ENCODE measurements at regions not wholly inside any gene's neighbourhood (a gene's known extent, or its start where the extent isn't known, plus 50 kb on each side); places are given as distances from the start of the nearest gene placed in this dataset.

GRCh38 chr13:66021846-66022245 is 1208.3 kb downstream of the PCDH9 start:
- Histone ChIP-seq H3K36me3 (ENCODE audit: control insufficient read depth in 2 of 2, insufficient read depth in 2 of 2, low read length in 1 of 2) (no peaks in the 10 kb centered on the region), H3K4me1 (ENCODE audit: control insufficient read depth, insufficient read depth, low read length) (no peaks in the 10 kb centered on the region), H3K27ac (ENCODE audit: control insufficient read depth, insufficient read depth) (no peak overlapping the region), H4K20me1 (ENCODE audit: control insufficient read depth, insufficient read depth) (no peaks in the 10 kb centered on the region), H3K9me3 (replicated peaks; ENCODE audit: control insufficient read depth, insufficient read depth, low read length) (no peaks in the 10 kb centered on the region), H3K4me3 (no peak overlapping the region), H3K9ac (ENCODE audit: control insufficient read depth, insufficient read depth, low read length) (no peak overlapping the region), H3K79me2 (ENCODE audit: control insufficient read depth, insufficient read depth, low read length) (no peaks in the 10 kb centered on the region), H2AFZ (ENCODE audit: control insufficient read depth, low read depth, low read length) (no peak overlapping the region), H3K4me2 (ENCODE audit: control insufficient read depth, insufficient read depth) (no peak overlapping the region), H3K27me3 (replicated peaks in 1 of 2; ENCODE audit: control insufficient read depth in 2 of 2, insufficient read depth in 2 of 2, low read length in 1 of 2) (no peaks in the 10 kb centered on the region)
- CTCF ChIA-PET = no interaction called here
- no peak for TF ChIP-seq CBX5 (IDR thresholded peaks at IDR 0.05; ENCODE audit: low read depth)
- RAD21 ChIA-PET (ENCODE audit: unreplicated experiment) = no interaction called here
- WGBS (ENCODE audit: insufficient coverage, insufficient replicate concordance, low lambda C conversion rate, missing lambda C conversion rate) = 7% methylated on average over 1 of the region's 1 CpG
- BruUV-seq (replicated peaks) = no TSS peak
- DNase-seq (ENCODE audit: low read depth, low spot score) (no peak), ATAC-seq (no peak), FAIRE-seq (no peak)
- intact Hi-C loops (cut with micrococcal nuclease; ENCODE audit: unreplicated experiment) = no loop called here
- SMC1A ChIA-PET (ENCODE audit: uncharacterized antibody, unreplicated experiment) = no interaction called here
- in situ Hi-C loops (cut with MboI) = no loop called here
- POLR2A ChIA-PET = no interaction called here

GRCh38 chr13:66014771-66015170 is 1215.4 kb downstream of the PCDH9 start:
- Histone ChIP-seq H3K27me3 (replicated peaks in 1 of 2; ENCODE audit: control insufficient read depth in 2 of 2, insufficient read depth in 2 of 2, low read length in 1 of 2) (no peaks in the 10 kb centered on the region), H3K27ac (ENCODE audit: control insufficient read depth, insufficient read depth) (no peak overlapping the region), H3K4me3 (no peak overlapping the region), H3K79me2 (ENCODE audit: control insufficient read depth, insufficient read depth, low read length) (no peaks in the 10 kb centered on the region), H4K20me1 (ENCODE audit: control insufficient read depth, insufficient read depth) (no peaks in the 10 kb centered on the region), H3K9ac (ENCODE audit: control insufficient read depth, insufficient read depth, low read length) (no peak overlapping the region), H2AFZ (ENCODE audit: control insufficient read depth, low read depth, low read length) (no peak overlapping the region), H3K36me3 (ENCODE audit: control insufficient read depth in 2 of 2, insufficient read depth in 2 of 2, low read length in 1 of 2) (no peaks in the 10 kb centered on the region), H3K4me2 (ENCODE audit: control insufficient read depth, insufficient read depth) (no peak overlapping the region), H3K9me3 (replicated peaks; ENCODE audit: control insufficient read depth, insufficient read depth, low read length) (no peaks in the 10 kb centered on the region; the same call in 2 of the 3 replicates), H3K4me1 (ENCODE audit: control insufficient read depth, insufficient read depth, low read length) (no peaks in the 10 kb centered on the region)
- FAIRE-seq = no peak
- intact Hi-C loops (cut with micrococcal nuclease; ENCODE audit: unreplicated experiment) (no loop called here), in situ Hi-C loops (cut with MboI) (no loop called here)
- ChIA-PET RAD21 (ENCODE audit: unreplicated experiment) (no interaction called here), CTCF (no interaction called here), SMC1A (ENCODE audit: uncharacterized antibody, unreplicated experiment) (no interaction called here), POLR2A (no interaction called here)
- no peak for ATAC-seq
- DNase-seq (ENCODE audit: low read depth, low spot score) = no peak
- WGBS (ENCODE audit: insufficient coverage, insufficient replicate concordance, low lambda C conversion rate, missing lambda C conversion rate) = 0% methylated on average over 1 of the region's 1 CpG
- BruUV-seq (replicated peaks) = no TSS peak
- no peak for TF ChIP-seq YBX1 (IDR thresholded peaks at IDR 0.05)
- TF ChIP-seq EED (IDR thresholded peaks at IDR 0.05; ENCODE audit: low read depth) = no peak
- no peak for TF ChIP-seq ZZZ3 (IDR thresholded peaks at IDR 0.05; ENCODE audit: control insufficient read depth, insufficient read length, low read depth)
- TF ChIP-seq TAF1 (IDR thresholded peaks at IDR 0.05; ENCODE audit: borderline replicate concordance, low read depth, low read length) = no peak
- TF ChIP-seq JUND (IDR thresholded peaks at IDR 0.05; ENCODE audit: low read depth, low read length) = no peak
- no peak for TF ChIP-seq NFIC (IDR thresholded peaks at IDR 0.05; ENCODE audit: low read depth, low read length)
- no peak for TF ChIP-seq ZNF592 (IDR thresholded peaks at IDR 0.05)
- TF ChIP-seq MYB (IDR thresholded peaks at IDR 0.05; ENCODE audit: borderline replicate concordance, low read depth, low read length) = no peak
- no peak for TF ChIP-seq E2F4 (IDR thresholded peaks at IDR 0.05; ENCODE audit: low read depth, low read length)
- no peak for TF ChIP-seq ATF3 (IDR thresholded peaks at IDR 0.05; ENCODE audit: borderline replicate concordance, extremely low read depth, low read depth, low read length)
- no peak for TF ChIP-seq SIX5 (IDR thresholded peaks at IDR 0.05; ENCODE audit: low read depth, low read length, severe bottlenecking)
